ENCODE measurements at regions not wholly inside any gene's neighbourhood (a gene's known extent, or its start where the extent isn't known, plus 50 kb on each side); places are given as distances from the start of the nearest gene placed in this dataset.
A peak's percentile ranks its signal among the peaks of the same experiment; 100 is the strongest.

GRCh38 chr2:8158711-8159110 is 523.1 kb upstream of the ID2 start:
- DNase-seq = no peak

GRCh38 chr2:8159211-8159965 is 522.5 kb upstream of the ID2 start:
- no peak for DNase-seq

GRCh38 chr2:8159966-8160603 is 521.8 kb upstream of the ID2 start:
- DNase-seq = no peak

- DNase-seq = no peak
Measured at GRCh38 chr2:8160959-8161358, 520.9 kb upstream of the ID2 start.

GRCh38 chr2:8162552-8162951 is 519.3 kb upstream of the ID2 start:
- no peak for DNase-seq

- DNase-seq = no peak
Measured at GRCh38 chr2:8165550-8165949, 516.3 kb upstream of the ID2 start.

- DNase-seq = no peak
Measured at GRCh38 chr2:8168022-8168717, 513.7 kb upstream of the ID2 start.

- no peak for DNase-seq
Measured at GRCh38 chr2:8168876-8169424, 512.9 kb upstream of the ID2 start.

- DNase-seq = no peak
Measured at GRCh38 chr2:8169443-8169842, 512.4 kb upstream of the ID2 start.

- DNase-seq = no peak
Measured at GRCh38 chr2:8170552-8171327, 511.1 kb upstream of the ID2 start.

- no peak for DNase-seq
Measured at GRCh38 chr2:8171608-8172007, 510.2 kb upstream of the ID2 start.

GRCh38 chr2:8172661-8173060 is 509.2 kb upstream of the ID2 start:
- DNase-seq = no peak

GRCh38 chr2:8174641-8175257 is 507.1 kb upstream of the ID2 start:
- no peak for DNase-seq

- DNase-seq = no peak
Measured at GRCh38 chr2:8176887-8177286, 505.0 kb upstream of the ID2 start.

- DNase-seq = no peak
Measured at GRCh38 chr2:8177566-8177965, 504.3 kb upstream of the ID2 start.

- no peak for DNase-seq
Measured at GRCh38 chr2:8178911-8179310, 502.9 kb upstream of the ID2 start.

GRCh38 chr2:8189316-8189715 is 492.5 kb upstream of the ID2 start:
- no peak for DNase-seq

GRCh38 chr2:8190279-8190678 is 491.6 kb upstream of the ID2 start:
- no peak for DNase-seq

- no peak for DNase-seq
Measured at GRCh38 chr2:8191427-8191826, 490.4 kb upstream of the ID2 start.

- DNase-seq = no peak
Measured at GRCh38 chr2:8193146-8193545, 488.7 kb upstream of the ID2 start.

- DNase-seq = peak; percentile 65
Measured at GRCh38 chr2:8193686-8194615, 487.9 kb upstream of the ID2 start.

All from NCI-H510A (cell line).